ENCODE measurements at regions not wholly inside any gene's neighbourhood (a gene's known extent, or its start where the extent isn't known, plus 50 kb on each side); places are given as distances from the start of the nearest gene placed in this dataset.

DNA sequence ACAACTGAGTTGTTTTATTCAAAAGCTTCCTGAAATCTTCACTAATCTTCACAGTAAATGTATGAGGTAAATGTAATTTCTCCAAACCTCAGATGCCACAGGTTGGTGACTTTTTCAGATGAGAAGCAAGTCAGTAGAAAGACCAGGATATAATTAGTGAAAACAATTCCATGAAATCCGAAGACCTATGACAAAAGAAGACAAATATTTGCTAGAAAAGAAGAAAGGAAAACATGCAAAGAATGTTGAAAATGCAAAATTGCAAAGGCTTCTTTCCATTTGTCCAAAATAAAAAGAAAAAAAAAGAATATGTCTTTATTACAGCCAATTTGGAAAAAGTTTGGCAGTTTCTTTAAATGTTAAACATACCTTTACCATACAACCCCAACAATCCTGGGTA is 88.3 kb upstream of the MYRIP start:
- TF ChIP-seq RAD21 (IDR thresholded peaks at IDR 0.05; ENCODE audit: low read length): no peak
- no peak for TF ChIP-seq CEBPB (IDR thresholded peaks at IDR 0.05; ENCODE audit: low read depth, low read length)
- TF ChIP-seq, protein P1, sequence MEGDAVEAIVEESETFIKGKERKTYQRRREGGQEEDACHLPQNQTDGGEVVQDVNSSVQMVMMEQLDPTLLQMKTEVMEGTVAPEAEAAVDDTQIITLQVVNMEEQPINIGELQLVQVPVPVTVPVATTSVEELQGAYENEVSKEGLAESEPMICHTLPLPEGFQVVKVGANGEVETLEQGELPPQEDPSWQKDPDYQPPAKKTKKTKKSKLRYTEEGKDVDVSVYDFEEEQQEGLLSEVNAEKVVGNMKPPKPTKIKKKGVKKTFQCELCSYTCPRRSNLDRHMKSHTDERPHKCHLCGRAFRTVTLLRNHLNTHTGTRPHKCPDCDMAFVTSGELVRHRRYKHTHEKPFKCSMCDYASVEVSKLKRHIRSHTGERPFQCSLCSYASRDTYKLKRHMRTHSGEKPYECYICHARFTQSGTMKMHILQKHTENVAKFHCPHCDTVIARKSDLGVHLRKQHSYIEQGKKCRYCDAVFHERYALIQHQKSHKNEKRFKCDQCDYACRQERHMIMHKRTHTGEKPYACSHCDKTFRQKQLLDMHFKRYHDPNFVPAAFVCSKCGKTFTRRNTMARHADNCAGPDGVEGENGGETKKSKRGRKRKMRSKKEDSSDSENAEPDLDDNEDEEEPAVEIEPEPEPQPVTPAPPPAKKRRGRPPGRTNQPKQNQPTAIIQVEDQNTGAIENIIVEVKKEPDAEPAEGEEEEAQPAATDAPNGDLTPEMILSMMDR (conservative IDR thresholded peaks at IDR 0.05; ENCODE audit: low read depth, low read length): no peak
- no peak for TF ChIP-seq RCOR1 (IDR thresholded peaks at IDR 0.05; ENCODE audit: insufficient replicate concordance, low read length)
- TF ChIP-seq MXI1 (IDR thresholded peaks at IDR 0.05; ENCODE audit: borderline replicate concordance, low read depth, low read length): no peak
- TF ChIP-seq RFX5 (IDR thresholded peaks at IDR 0.05; ENCODE audit: low read depth, low read length): no peak
- TF ChIP-seq POLR2A (IDR thresholded peaks at IDR 0.05; ENCODE audit: low read depth, low read length): no peak
- TF ChIP-seq MAZ (IDR thresholded peaks at IDR 0.05; ENCODE audit: borderline replicate concordance, low read depth, low read length): no peak
- TF ChIP-seq, protein P2, sequence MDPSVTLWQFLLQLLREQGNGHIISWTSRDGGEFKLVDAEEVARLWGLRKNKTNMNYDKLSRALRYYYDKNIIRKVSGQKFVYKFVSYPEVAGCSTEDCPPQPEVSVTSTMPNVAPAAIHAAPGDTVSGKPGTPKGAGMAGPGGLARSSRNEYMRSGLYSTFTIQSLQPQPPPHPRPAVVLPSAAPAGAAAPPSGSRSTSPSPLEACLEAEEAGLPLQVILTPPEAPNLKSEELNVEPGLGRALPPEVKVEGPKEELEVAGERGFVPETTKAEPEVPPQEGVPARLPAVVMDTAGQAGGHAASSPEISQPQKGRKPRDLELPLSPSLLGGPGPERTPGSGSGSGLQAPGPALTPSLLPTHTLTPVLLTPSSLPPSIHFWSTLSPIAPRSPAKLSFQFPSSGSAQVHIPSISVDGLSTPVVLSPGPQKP (IDR thresholded peaks at IDR 0.05; ENCODE audit: borderline replicate concordance, low read depth, low read length): no peak

All from IMR-90 (cell line).